ENCODE measurements at regions not wholly inside any gene's neighbourhood (a gene's known extent, or its start where the extent isn't known, plus 50 kb on each side); places are given as distances from the start of the nearest gene placed in this dataset.

GRCh38 chr15:36208868-36209582 is 370.4 kb upstream of the CDIN1 start (continued):
- TF ChIP-seq ZNF275 (CRISPR knock-in tag; IDR thresholded peaks at IDR 0.05; ENCODE audit: borderline replicate concordance) = no peak
- no peak for TF ChIP-seq RBM22 (optimal IDR thresholded peaks at IDR 0.05; ENCODE audit: low read length)
- TF ChIP-seq HMGXB4 (CRISPR knock-in tag; IDR thresholded peaks at IDR 0.05; ENCODE audit: borderline replicate concordance in 1 of 2, low read depth in 1 of 2) = no peak
- no peak for TF ChIP-seq ZBTB10 (CRISPR knock-in tag; IDR thresholded peaks at IDR 0.05; ENCODE audit: borderline replicate concordance)
- TF ChIP-seq SIN3B (IDR thresholded peaks at IDR 0.05; ENCODE audit: low read length) = no peak
- TF ChIP-seq TERF1 (CRISPR knock-in tag; IDR thresholded peaks at IDR 0.05) = no peak
- TF ChIP-seq GZF1 (CRISPR knock-in tag; IDR thresholded peaks at IDR 0.05) = no peak
- no peak for TF ChIP-seq MED13 (CRISPR knock-in tag; IDR thresholded peaks at IDR 0.05)
- TF ChIP-seq MNT (IDR thresholded peaks at IDR 0.05) = no peak
- no peak for TF ChIP-seq PHF20 (CRISPR knock-in tag; IDR thresholded peaks at IDR 0.05)
- no peak for TF ChIP-seq NFRKB (IDR thresholded peaks at IDR 0.05)
- TF ChIP-seq USF2 (IDR thresholded peaks at IDR 0.05; ENCODE audit: low read depth, low read length) = no peak
- no peak for TF ChIP-seq USF2 (CRISPR knock-in tag; IDR thresholded peaks at IDR 0.05; ENCODE audit: borderline replicate concordance)
- TF ChIP-seq NR0B2 (CRISPR knock-in tag; IDR thresholded peaks at IDR 0.05) = no peak
- no peak for TF ChIP-seq ZKSCAN8 (CRISPR knock-in tag; IDR thresholded peaks at IDR 0.05; ENCODE audit: borderline replicate concordance)

Measured in HepG2 (cell line).